GM21360 (cell line): ENCODE measurements at regions not wholly inside any gene's neighbourhood (a gene's known extent, or its start where the extent isn't known, plus 50 kb on each side); places are given as distances from the start of the nearest gene placed in this dataset.

Experiments
- ATAC-seq: cut with Tn5 transposase; IDR thresholded peaks from one replicate; pipeline ENCODE4 v1.9.1; 2021; ENCODE audit warnings: mild to moderate bottlenecking, moderate library complexity; ENCODE audit not compliant: unreplicated experiment

GRCh38 chr12:38984388-38984787, 79.0 kb upstream of the CPNE8 start:
- no peak for ATAC-seq

- no peak for ATAC-seq
Measured at GRCh38 chr12:38983117-38983571, 77.8 kb upstream of the CPNE8 start.

GRCh38 chr12:38977132-38977531, 71.7 kb upstream of the CPNE8 start:
- ATAC-seq = no peak

- no peak for ATAC-seq
Measured at GRCh38 chr12:38969706-38970105, 64.3 kb upstream of the CPNE8 start.

GRCh38 chr12:38961683-38962082, 56.3 kb upstream of the CPNE8 start:
- no peak for ATAC-seq

GRCh38 chr12:38961012-38961411, 55.6 kb upstream of the CPNE8 start:
- no peak for ATAC-seq

GRCh38 chr12:38956337-38956736, 50.9 kb upstream of the CPNE8 start:
- ATAC-seq = no peak
